ENCODE measurements at regions not wholly inside any gene's neighbourhood (a gene's known extent, or its start where the extent isn't known, plus 50 kb on each side); places are given as distances from the start of the nearest gene placed in this dataset.

- intact Hi-C loops (cut with DNase I; ENCODE audit: low total_unique reads) = no loop called here
Measured at GRCh38 chr6:168215121-168215808, 104.3 kb downstream of the DACT2 start.

GRCh38 chr6:168214586-168215104, 104.9 kb downstream of the DACT2 start:
- no peaks in the 10 kb centered on the region for H3K36me3 ChIP-seq
- H3K27me3 ChIP-seq = no peaks in the 10 kb centered on the region
- no peak for TF ChIP-seq POLR2A (IDR thresholded peaks at IDR 0.05)
- no peak for TF ChIP-seq POLR2AphosphoS5 (IDR thresholded peaks at IDR 0.05)
- no peak for TF ChIP-seq CTCF (IDR thresholded peaks at IDR 0.05)
- no peaks in the 10 kb centered on the region for H3K9me3 ChIP-seq
- no peak overlapping the region for H3K27ac ChIP-seq
- intact Hi-C loops (cut with DNase I; ENCODE audit: low total_unique reads) = no loop called here
- no peaks in the 10 kb centered on the region for H3K4me1 ChIP-seq
- DNase-seq (ENCODE audit: low spot score in 2 of 2) = no peak
- H3K4me3 ChIP-seq = no peak overlapping the region

More at GRCh38 chr6:168215121-168215808, 104.3 kb downstream of the DACT2 start:
- H3K4me3 ChIP-seq = no peak overlapping the region
- DNase-seq (ENCODE audit: low spot score in 2 of 2) = peak in 1 of 2 donors; percentile 7
- no peaks in the 10 kb centered on the region for H3K4me1 ChIP-seq
- TF ChIP-seq POLR2AphosphoS5 (IDR thresholded peaks at IDR 0.05) = no peak
- TF ChIP-seq POLR2A (IDR thresholded peaks at IDR 0.05) = no peak
- no peak for TF ChIP-seq CTCF (IDR thresholded peaks at IDR 0.05)
- H3K9me3 ChIP-seq = no peaks in the 10 kb centered on the region
- no peaks in the 10 kb centered on the region for H3K36me3 ChIP-seq
- no peak overlapping the region for H3K27ac ChIP-seq
- no peaks in the 10 kb centered on the region for H3K27me3 ChIP-seq

GRCh38 chr6:168213121-168213524, 106.5 kb downstream of the DACT2 start:
- Histone ChIP-seq H3K36me3 (no peaks in the 10 kb centered on the region), H3K27me3 (no peaks in the 10 kb centered on the region), H3K4me1 (no peaks in the 10 kb centered on the region), H3K27ac (no peak overlapping the region), H3K9me3 (no peaks in the 10 kb centered on the region), H3K4me3 (no peak overlapping the region)
- TF ChIP-seq POLR2A (IDR thresholded peaks at IDR 0.05) (no peak), POLR2AphosphoS5 (IDR thresholded peaks at IDR 0.05) (no peak), CTCF (IDR thresholded peaks at IDR 0.05) (no peak)
- no peak for DNase-seq (ENCODE audit: low spot score in 2 of 2)
- intact Hi-C loops (cut with DNase I; ENCODE audit: low total_unique reads) = no loop called here

- H3K36me3 ChIP-seq = no peaks in the 10 kb centered on the region
- no peak for DNase-seq (ENCODE audit: low spot score in 2 of 2)
- intact Hi-C loops (cut with DNase I; ENCODE audit: low total_unique reads) = no loop called here
- no peaks in the 10 kb centered on the region for H3K4me1 ChIP-seq
- no peaks in the 10 kb centered on the region for H3K27me3 ChIP-seq
- no peak overlapping the region for H3K4me3 ChIP-seq
- H3K27ac ChIP-seq = no peak overlapping the region
- no peak for TF ChIP-seq POLR2A (IDR thresholded peaks at IDR 0.05)
- no peak for TF ChIP-seq POLR2AphosphoS5 (IDR thresholded peaks at IDR 0.05)
- no peak for TF ChIP-seq CTCF (IDR thresholded peaks at IDR 0.05)
- no peaks in the 10 kb centered on the region for H3K9me3 ChIP-seq
Measured at GRCh38 chr6:168212362-168212761, 107.2 kb downstream of the DACT2 start.

- no peaks in the 10 kb centered on the region for H3K36me3 ChIP-seq
- intact Hi-C loops (cut with DNase I; ENCODE audit: low total_unique reads) = no loop called here
- H3K27ac ChIP-seq = no peak overlapping the region
- no peaks in the 10 kb centered on the region for H3K27me3 ChIP-seq
- TF ChIP-seq POLR2AphosphoS5 (IDR thresholded peaks at IDR 0.05) = no peak
- no peak for TF ChIP-seq CTCF (IDR thresholded peaks at IDR 0.05)
- TF ChIP-seq POLR2A (IDR thresholded peaks at IDR 0.05) = no peak
- H3K9me3 ChIP-seq = no peaks in the 10 kb centered on the region
- DNase-seq (ENCODE audit: low spot score in 2 of 2) = no peak
- H3K4me1 ChIP-seq = no peaks in the 10 kb centered on the region
- H3K4me3 ChIP-seq = no peak overlapping the region
Measured at GRCh38 chr6:168211681-168212080, 107.9 kb downstream of the DACT2 start.
